Choroid plexus epithelial cell (primary cell): ENCODE measurements at regions not wholly inside any gene's neighbourhood (a gene's known extent, or its start where the extent isn't known, plus 50 kb on each side); places are given as distances from the start of the nearest gene placed in this dataset.

Experiments
- DNase-seq: peaks from one replicate; pipeline ENCODE4 v3.0.0-alpha.2; 2010; ENCODE audit warnings: low read depth
- H3K4me3 ChIP-seq: 2 replicates; pipeline ENCODE4 v1.5.1; 2011; ENCODE audit warnings: low read depth, mild to moderate bottlenecking, control low read depth, low read length, moderate library complexity
- CTCF ChIP-seq: conservative IDR thresholded peaks from 2 replicates; pipeline ENCODE4 v1.5.1; 2011; ENCODE audit warnings: low read depth, mild to moderate bottlenecking, control low read depth, inconsistent platforms, low read length, moderate library complexity

DNA sequence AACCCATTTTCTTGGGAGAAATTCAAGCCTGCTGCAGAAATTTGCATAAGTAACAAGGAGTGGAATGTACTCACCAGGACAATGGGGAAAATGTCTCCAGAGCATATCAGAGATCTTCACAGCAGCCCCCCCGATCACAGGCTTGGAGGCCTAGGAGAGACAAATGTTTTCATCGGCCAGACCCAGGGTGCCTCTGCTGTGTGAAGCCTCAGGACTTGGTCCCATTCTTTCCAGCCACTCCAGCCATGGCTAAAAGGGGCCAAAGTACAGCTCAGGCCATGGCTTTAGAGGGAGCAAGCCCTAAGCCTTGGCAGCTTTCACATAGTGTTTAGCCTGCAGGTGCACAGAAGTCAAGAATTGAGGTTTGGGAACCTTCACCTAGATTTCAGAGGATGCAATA, 1463.0 kb downstream of the HACE1 start:
- no peak for TF ChIP-seq CTCF
- no peak for DNase-seq
- no peak overlapping the region for H3K4me3 ChIP-seq

DNA sequence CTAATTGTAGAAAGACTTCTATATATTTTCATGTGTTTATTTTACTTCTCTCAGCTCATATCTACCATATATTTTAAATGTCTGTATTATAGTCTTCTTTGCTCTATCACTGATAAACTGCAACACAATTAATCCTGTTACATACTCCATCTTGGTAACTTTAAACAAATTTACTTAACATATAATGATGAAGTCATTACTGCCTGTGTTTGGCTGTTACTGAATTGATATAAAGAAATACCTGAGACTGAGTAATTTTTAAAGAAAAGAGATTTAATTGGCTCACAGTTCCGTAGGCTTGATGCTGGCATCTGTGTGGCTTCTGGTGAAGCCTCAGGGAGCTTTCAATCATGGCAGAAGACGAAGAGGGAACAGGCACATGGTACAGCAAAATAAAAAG, 1480.4 kb downstream of the HACE1 start:
- TF ChIP-seq CTCF, result no peak
- H3K4me3 ChIP-seq, result no peak overlapping the region
- no peak for DNase-seq

DNA sequence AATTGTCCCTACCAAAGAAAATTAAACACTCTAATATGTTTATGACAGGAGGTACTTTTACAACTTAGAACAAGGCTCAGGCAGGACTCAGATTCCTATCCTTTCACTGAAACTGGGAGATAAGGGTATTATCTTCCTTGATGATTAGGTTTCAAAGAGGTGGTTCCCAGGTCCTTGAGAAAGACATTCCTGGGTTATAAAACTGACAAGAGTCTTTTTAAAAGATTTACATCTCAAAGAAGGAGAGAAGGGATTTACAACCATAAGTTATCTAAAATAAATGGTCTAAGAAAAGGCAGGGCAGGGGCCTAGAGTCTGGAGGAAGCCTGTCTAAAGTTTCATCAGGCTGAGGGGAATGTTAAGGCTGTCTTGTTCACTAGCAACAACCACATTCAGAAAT, 1492.5 kb downstream of the HACE1 start:
- no peak for DNase-seq
- no peak for TF ChIP-seq CTCF

DNA sequence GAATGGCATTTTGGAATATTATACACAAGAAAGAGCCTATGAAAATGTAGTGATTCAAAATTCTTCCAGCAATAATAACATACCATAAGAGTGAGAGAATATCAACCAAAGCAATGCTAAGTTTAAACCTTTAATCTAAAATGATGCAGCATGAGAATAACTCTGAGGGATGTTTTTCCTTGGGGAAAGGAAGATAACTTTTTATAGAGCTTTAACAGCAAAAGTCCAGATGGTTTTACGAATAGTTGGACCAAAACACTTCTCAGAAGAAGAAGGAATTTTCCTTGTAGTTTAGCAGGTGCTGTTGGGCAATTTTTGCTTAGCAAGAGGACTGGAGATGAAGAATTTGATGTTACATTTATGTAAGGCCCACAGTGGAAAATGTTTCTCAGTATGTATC, 1503.2 kb downstream of the HACE1 start:
- no peak for TF ChIP-seq CTCF
- no peak for DNase-seq
- no peak overlapping the region for H3K4me3 ChIP-seq

More for the DNA sequence above, 1492.5 kb downstream of the HACE1 start:
- H3K4me3 ChIP-seq, result no peak overlapping the region

GRCh38 chr6:103344554-103345163, 1515.1 kb downstream of the HACE1 start:
- no peak for DNase-seq
- no peak overlapping the region for H3K4me3 ChIP-seq
- no peak for TF ChIP-seq CTCF

GRCh38 chr6:103335412-103335811, 1524.3 kb downstream of the HACE1 start:
- TF ChIP-seq CTCF, result no peak
- no peak for DNase-seq
- H3K4me3 ChIP-seq, result no peak overlapping the region

GRCh38 chr6:103326760-103327757, 1532.7 kb downstream of the HACE1 start:
- no peak for DNase-seq
- TF ChIP-seq CTCF, result no peak
- no peak overlapping the region for H3K4me3 ChIP-seq
